Hematopoietic multipotent progenitor cell treated with erythropoietin and hydrocortisone succinate and interleukin-3 and kit ligand, for 6 days (in vitro differentiated cells): ENCODE measurements at regions not wholly inside any gene's neighbourhood (a gene's known extent, or its start where the extent isn't known, plus 50 kb on each side); places are given as distances from the start of the nearest gene placed in this dataset.
"Not testable (repeated sequence)": the region's sequence is repeated elsewhere in the genome, so short reads cannot be mapped to it uniquely, and the experiment has no call there.

Experiments
- DNase-seq: peaks from one replicate; pipeline ENCODE4 v3.0.0-alpha.2; 2015

- DNase-seq, result not testable (repeated sequence)
These were observed 335.6 kb downstream of the RPIA start for GRCh38 chr2:89027115-89027514.

- not testable (repeated sequence) for DNase-seq
These were observed 336.1 kb downstream of the RPIA start for GRCh38 chr2:89027536-89027935.

- DNase-seq, result not testable (repeated sequence)
These were observed 337.8 kb downstream of the RPIA start for GRCh38 chr2:89029257-89029656.

GRCh38 chr2:89048138-89049066, 356.9 kb downstream of the RPIA start:
- DNase-seq, result peak; percentile 76

- DNase-seq, result not testable (repeated sequence)
These were observed 367.1 kb downstream of the RPIA start for GRCh38 chr2:89058616-89059015.

- DNase-seq, result not testable (repeated sequence)
These were observed 369.7 kb downstream of the RPIA start for GRCh38 chr2:89061174-89061573.

GRCh38 chr2:89076771-89077170, 385.3 kb downstream of the RPIA start:
- DNase-seq, result not testable (repeated sequence)

- DNase-seq, result not testable (repeated sequence)
These were observed 401.4 kb downstream of the RPIA start for GRCh38 chr2:89092911-89093310.

GRCh38 chr2:89095060-89095459, 403.6 kb downstream of the RPIA start:
- DNase-seq, result not testable (repeated sequence)

- not testable (repeated sequence) for DNase-seq
These were observed 411.1 kb downstream of the RPIA start for GRCh38 chr2:89102587-89102986.

GRCh38 chr2:89106369-89107019, 415.0 kb downstream of the RPIA start:
- DNase-seq, result not testable (repeated sequence)

- DNase-seq, result peak; percentile 15
These were observed 421.0 kb downstream of the RPIA start for GRCh38 chr2:89112434-89112833.

GRCh38 chr2:89113286-89113685, 421.8 kb downstream of the RPIA start:
- not testable (repeated sequence) for DNase-seq

GRCh38 chr2:89129440-89129839, 438.0 kb downstream of the RPIA start:
- not testable (repeated sequence) for DNase-seq

- not testable (repeated sequence) for DNase-seq
These were observed 439.3 kb downstream of the RPIA start for GRCh38 chr2:89130665-89131308.

GRCh38 chr2:89142959-89143358, 451.5 kb downstream of the RPIA start:
- DNase-seq, result not testable (repeated sequence)

- not testable (repeated sequence) for DNase-seq
These were observed 453.9 kb downstream of the RPIA start for GRCh38 chr2:89145342-89145741.

GRCh38 chr2:89148256-89148655, 456.8 kb downstream of the RPIA start:
- not testable (repeated sequence) for DNase-seq

- DNase-seq, result not testable (repeated sequence)
These were observed 460.2 kb downstream of the RPIA start for GRCh38 chr2:89151699-89152098.

GRCh38 chr2:89152501-89152900, 461.0 kb downstream of the RPIA start:
- not testable (repeated sequence) for DNase-seq

GRCh38 chr2:89153210-89153609, 461.7 kb downstream of the RPIA start:
- peak; percentile 4 for DNase-seq

GRCh38 chr2:89154247-89154682, 462.8 kb downstream of the RPIA start:
- DNase-seq, result not testable (repeated sequence)

GRCh38 chr2:89160306-89160705, 468.8 kb downstream of the RPIA start:
- not testable (repeated sequence) for DNase-seq
